ENCODE measurements at regions not wholly inside any gene's neighbourhood (a gene's known extent, or its start where the extent isn't known, plus 50 kb on each side); places are given as distances from the start of the nearest gene placed in this dataset.

GRCh38 chr4:108498925-108499324 lies 121.5 kb upstream of the RPL34 start:
- intact Hi-C loops (cut with DNase I; ENCODE audit: low total_unique reads), result no loop called here
- TF ChIP-seq POLR2A (IDR thresholded peaks at IDR 0.05) (no peak), CTCF (IDR thresholded peaks at IDR 0.05) (no peak)
- Histone ChIP-seq H3K4me3 (no peak overlapping the region), H3K9me3 (no peaks in the 10 kb centered on the region), H3K27me3 (no peaks in the 10 kb centered on the region), H3K36me3 (ENCODE audit: low read depth, missing control alignments) (no peaks in the 10 kb centered on the region), H3K27ac (no peak overlapping the region), H3K4me1 (no peaks in the 10 kb centered on the region)
- no peak for DNase-seq
- WGBS, 2 donors, result 40 to 57% methylated on average over 3 of the region's 3 CpGs

- H3K9me3 ChIP-seq, result no peaks in the 10 kb centered on the region
- no peak overlapping the region for H3K27ac ChIP-seq
- H3K4me1 ChIP-seq, result no peaks in the 10 kb centered on the region
- H3K36me3 ChIP-seq (ENCODE audit: low read depth, missing control alignments), result no peaks in the 10 kb centered on the region
- no peak overlapping the region for H3K4me3 ChIP-seq
- no peaks in the 10 kb centered on the region for H3K27me3 ChIP-seq
- DNase-seq, result no peak
- intact Hi-C loops (cut with DNase I; ENCODE audit: low total_unique reads), result no loop called here
- TF ChIP-seq CTCF (IDR thresholded peaks at IDR 0.05) (no peak), POLR2A (IDR thresholded peaks at IDR 0.05) (no peak)
Observed at GRCh38 chr4:108493596-108493931, 126.8 kb upstream of the RPL34 start.

GRCh38 chr4:108492816-108493595 lies 127.4 kb upstream of the RPL34 start:
- H3K36me3 ChIP-seq (ENCODE audit: low read depth, missing control alignments), result no peaks in the 10 kb centered on the region
- 62 to 100% methylated on average over 1 to 4 of the region's 4 CpGs for WGBS, 2 donors
- H3K4me3 ChIP-seq, result no peak overlapping the region
- intact Hi-C loops (cut with DNase I; ENCODE audit: low total_unique reads), result no loop called here
- DNase-seq, result no peak
- no peak overlapping the region for H3K27ac ChIP-seq
- no peaks in the 10 kb centered on the region for H3K4me1 ChIP-seq
- H3K27me3 ChIP-seq, result no peaks in the 10 kb centered on the region
- no peak for TF ChIP-seq CTCF (IDR thresholded peaks at IDR 0.05)
- no peak for TF ChIP-seq POLR2A (IDR thresholded peaks at IDR 0.05)
- H3K9me3 ChIP-seq, result no peaks in the 10 kb centered on the region

GRCh38 chr4:108488865-108489264 lies 131.5 kb upstream of the RPL34 start:
- Histone ChIP-seq H3K9me3 (no peaks in the 10 kb centered on the region), H3K27me3 (no peaks in the 10 kb centered on the region), H3K4me3 (no peak overlapping the region), H3K27ac (no peak overlapping the region), H3K4me1 (no peaks in the 10 kb centered on the region), H3K36me3 (ENCODE audit: low read depth, missing control alignments) (no peaks in the 10 kb centered on the region)
- DNase-seq, result no peak
- 46 to 63% methylated on average over 1 of the region's 1 CpG for WGBS, 2 donors
- intact Hi-C loops (cut with DNase I; ENCODE audit: low total_unique reads), result no loop called here
- TF ChIP-seq POLR2A (IDR thresholded peaks at IDR 0.05) (no peak), CTCF (IDR thresholded peaks at IDR 0.05) (no peak)

- 36 to 94% methylated on average over 1 of the region's 1 CpG for WGBS, 2 donors
- TF ChIP-seq POLR2A (IDR thresholded peaks at IDR 0.05) (no peak), CTCF (IDR thresholded peaks at IDR 0.05) (no peak)
- Histone ChIP-seq H3K27me3 (no peaks in the 10 kb centered on the region), H3K36me3 (ENCODE audit: low read depth, missing control alignments) (no peaks in the 10 kb centered on the region), H3K9me3 (no peaks in the 10 kb centered on the region), H3K4me3 (no peak overlapping the region), H3K4me1 (no peaks in the 10 kb centered on the region), H3K27ac (no peak overlapping the region)
- DNase-seq, result no peak
- intact Hi-C loops (cut with DNase I; ENCODE audit: low total_unique reads), result no loop called here
Observed at GRCh38 chr4:108486046-108486445, 134.3 kb upstream of the RPL34 start.

All from testis (tissue), 2 donors.